ENCODE measurements at regions not wholly inside any gene's neighbourhood (a gene's known extent, or its start where the extent isn't known, plus 50 kb on each side); places are given as distances from the start of the nearest gene placed in this dataset.
"Not testable (repeated sequence)": the region's sequence is repeated elsewhere in the genome, so short reads cannot be mapped to it uniquely, and the experiment has no call there.

GRCh38 chr19:28560786-28561185 lies 652.2 kb downstream of the UQCRFS1 start:
- in situ Hi-C loops (cut with MboI; ENCODE audit: low pct_unique_long_range_greater_than_20kb in 2 of 9, low sequenced_read_pairs in 9 of 9, unreplicated experiment in 9 of 9): no loop called here
- Histone ChIP-seq H3K27ac (no peak overlapping the region), H3K4me1 (replicated peaks in 1 of 2) (no peaks in the 10 kb centered on the region), H3K4me3 (no peak overlapping the region)
- 0 to 86% (median 79%) methylated on average over 2 to 4 of the region's 4 CpGs for WGBS, 10 experiments
- ATAC-seq (replicated peaks in 6 of 8): no peak

DNA sequence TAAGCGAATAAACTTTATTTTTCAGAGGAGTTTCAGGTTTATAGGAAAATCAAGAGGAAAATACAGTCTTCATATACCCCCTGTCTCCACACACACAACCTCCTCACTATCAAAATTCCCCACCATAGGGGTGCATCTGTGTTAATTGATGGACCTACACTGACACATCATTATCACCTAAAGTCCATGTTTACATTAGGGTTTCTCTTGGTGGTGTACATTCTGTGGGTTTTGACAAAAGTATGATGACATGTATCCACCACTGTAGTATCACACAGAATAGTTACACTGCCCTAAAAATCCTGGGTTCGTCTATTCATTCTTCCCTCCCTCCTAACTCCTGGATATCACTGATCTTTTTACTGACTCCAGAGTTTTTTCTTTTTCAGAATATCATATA lies 654.2 kb downstream of the UQCRFS1 start:
- in situ Hi-C loops (cut with MboI; ENCODE audit: low pct_unique_long_range_greater_than_20kb in 2 of 9, low sequenced_read_pairs in 9 of 9, unreplicated experiment in 9 of 9): no loop called here
- H3K27ac ChIP-seq: no peak overlapping the region
- no peak for ATAC-seq (replicated peaks in 6 of 8)
- no peaks in the 10 kb centered on the region for H3K4me1 ChIP-seq (replicated peaks in 1 of 2)
- 0 to 100% (median 38%) methylated on average over 1 to 2 of the region's 2 CpGs; no CpG with 5 or more reads in 2 of the 10 experiments for WGBS, 10 experiments
- H3K4me3 ChIP-seq: no peak overlapping the region

DNA sequence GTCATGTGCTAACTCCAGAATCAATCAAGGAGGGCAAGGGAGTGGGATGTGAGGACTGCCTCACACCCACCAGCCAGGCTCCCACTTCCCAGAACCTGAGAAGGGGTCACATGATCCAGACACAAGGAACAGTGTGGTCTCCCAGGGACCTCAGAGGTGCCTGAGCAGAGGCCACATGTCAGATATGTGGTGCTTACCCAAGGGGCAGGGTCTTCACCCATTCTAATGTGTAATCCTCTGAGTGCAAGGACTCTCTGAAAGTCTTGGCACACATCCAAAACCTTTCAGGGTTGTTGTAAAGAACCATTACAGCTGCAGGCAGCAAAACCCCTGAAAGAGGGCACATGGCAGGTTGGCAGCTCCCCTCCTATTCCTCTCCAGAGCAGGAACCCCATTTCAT lies 656.6 kb downstream of the UQCRFS1 start:
- H3K27ac ChIP-seq: no peak overlapping the region
- H3K4me1 ChIP-seq (replicated peaks in 1 of 2): no peaks in the 10 kb centered on the region
- no peak for ATAC-seq (replicated peaks in 6 of 8)
- H3K4me3 ChIP-seq: no peak overlapping the region
- in situ Hi-C loops (cut with MboI; ENCODE audit: low pct_unique_long_range_greater_than_20kb in 2 of 9, low sequenced_read_pairs in 9 of 9, unreplicated experiment in 9 of 9): no loop called here

- WGBS, 10 experiments: 10 to 71% (median 53%) methylated on average over 2 to 5 of the region's 5 CpGs; no CpG with 5 or more reads in 1 of the 10 experiments
- H3K4me3 ChIP-seq: no peak overlapping the region
- peak in 1 of 8 experiments; percentile 63 for ATAC-seq (replicated peaks in 6 of 8)
- no peaks in the 10 kb centered on the region for H3K4me1 ChIP-seq (replicated peaks in 1 of 2)
- in situ Hi-C loops (cut with MboI; ENCODE audit: low pct_unique_long_range_greater_than_20kb in 2 of 9, low sequenced_read_pairs in 9 of 9, unreplicated experiment in 9 of 9): no loop called here
- no peak overlapping the region for H3K27ac ChIP-seq
Observed at GRCh38 chr19:28555317-28555716, 657.6 kb downstream of the UQCRFS1 start.

DNA sequence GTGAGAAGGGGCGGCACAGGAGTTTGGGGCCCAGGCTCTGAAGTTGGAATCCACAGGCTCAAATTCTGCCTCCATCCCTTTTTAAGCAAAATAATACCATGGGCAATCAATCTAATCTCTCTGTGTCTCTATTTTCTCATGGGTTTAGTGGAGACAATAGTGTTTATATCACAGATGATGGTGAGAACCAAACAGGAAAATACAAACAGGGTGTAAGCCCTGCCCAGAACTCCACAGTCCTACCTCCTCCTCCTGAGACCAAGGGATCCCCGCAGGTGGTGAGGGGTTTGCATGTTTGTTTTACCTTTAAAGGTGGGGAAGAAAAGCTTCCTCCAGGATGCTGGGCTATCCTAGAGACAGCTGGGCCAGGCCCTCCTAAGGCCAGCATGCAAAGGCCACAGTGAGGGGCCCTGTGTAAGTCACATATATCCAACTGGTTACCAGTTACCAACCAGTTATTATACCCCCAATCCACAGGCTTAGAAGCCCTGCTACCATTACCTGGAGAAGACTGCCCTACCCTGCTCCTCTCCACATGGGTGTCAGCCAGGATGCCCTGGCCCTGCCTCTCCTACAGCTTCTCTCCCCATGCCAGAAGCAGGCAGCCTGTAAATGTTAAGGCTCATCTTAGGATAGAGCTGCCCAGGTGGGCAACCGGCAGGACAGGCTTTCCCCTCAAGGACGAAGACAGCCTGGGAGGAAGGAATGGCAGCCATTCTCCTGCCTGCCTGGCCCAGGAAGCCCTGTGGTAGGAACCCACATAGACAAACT lies 658.4 kb downstream of the UQCRFS1 start:
- Histone ChIP-seq H3K27ac (no peak overlapping the region), H3K4me3 (no peak overlapping the region), H3K4me1 (replicated peaks in 1 of 2) (peaks cover 0 to 1% of the 10 kb centered on the region in 2 donors)
- in situ Hi-C loops (cut with MboI; ENCODE audit: low pct_unique_long_range_greater_than_20kb in 2 of 9, low sequenced_read_pairs in 9 of 9, unreplicated experiment in 9 of 9): no loop called here
- no peak for ATAC-seq (replicated peaks in 6 of 8)
- 20 to 100% (median 60%) methylated on average over 1 to 3 of the region's 4 CpGs; no CpG with 5 or more reads in 4 of the 10 experiments for WGBS, 10 experiments

DNA sequence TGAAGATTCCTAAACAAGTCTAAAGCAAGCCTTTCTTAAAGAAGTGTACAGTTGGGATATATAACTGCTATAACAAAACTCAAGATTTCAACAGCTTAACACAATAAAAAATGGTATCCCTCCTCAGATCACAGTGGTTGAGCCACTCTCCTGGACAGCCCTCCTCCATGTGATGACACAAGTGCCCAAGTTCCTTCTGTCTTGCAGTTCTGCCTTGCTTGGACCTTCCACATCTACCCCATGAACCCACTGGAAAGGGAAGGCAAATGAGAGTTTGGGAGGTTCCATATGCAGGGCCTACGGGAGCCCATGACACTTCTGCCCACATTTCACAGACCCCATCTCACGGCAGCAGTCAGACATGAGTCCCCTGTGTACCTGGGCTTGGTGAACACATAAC lies 659.2 kb downstream of the UQCRFS1 start:
- Histone ChIP-seq H3K4me3 (no peak overlapping the region), H3K4me1 (replicated peaks in 1 of 2) (peaks cover 0 to 3% of the 10 kb centered on the region in 2 donors), H3K27ac (no peak overlapping the region)
- ATAC-seq (replicated peaks in 6 of 8): no peak
- 92 to 100% methylated on average over 1 to 2 of the region's 2 CpGs; no CpG with 5 or more reads in 8 of the 10 experiments for WGBS, 10 experiments
- in situ Hi-C loops (cut with MboI; ENCODE audit: low pct_unique_long_range_greater_than_20kb in 2 of 9, low sequenced_read_pairs in 9 of 9, unreplicated experiment in 9 of 9): no loop called here

DNA sequence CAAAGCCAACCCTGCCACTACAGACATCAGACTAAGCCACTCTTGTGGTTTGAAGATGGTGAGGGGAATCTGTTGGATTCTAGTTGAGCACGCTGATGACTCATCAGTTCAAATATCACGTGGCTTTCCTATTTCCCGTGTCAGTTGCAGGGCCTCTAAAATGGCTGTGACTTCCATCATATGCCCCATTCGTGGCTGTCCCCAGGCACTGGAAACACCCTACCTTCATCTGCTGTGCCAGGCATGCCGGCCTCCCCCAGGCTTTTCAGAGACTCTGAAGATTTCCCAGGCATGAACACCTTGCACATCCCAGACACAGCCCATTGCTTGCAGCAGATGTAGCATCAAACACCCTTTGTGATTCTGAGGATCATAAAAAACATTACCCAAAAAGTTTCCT lies 659.9 kb downstream of the UQCRFS1 start:
- no peak overlapping the region for H3K27ac ChIP-seq
- H3K4me3 ChIP-seq: no peak overlapping the region
- peaks cover 0 to 3% of the 10 kb centered on the region in 2 donors for H3K4me1 ChIP-seq (replicated peaks in 1 of 2)
- in situ Hi-C loops (cut with MboI; ENCODE audit: low pct_unique_long_range_greater_than_20kb in 2 of 9, low sequenced_read_pairs in 9 of 9, unreplicated experiment in 9 of 9): no loop called here
- no peak for ATAC-seq (replicated peaks in 6 of 8)
- WGBS, 10 experiments: 0 to 100% (median 18%) methylated on average over 1 to 4 of the region's 5 CpGs; no CpG with 5 or more reads in 2 of the 10 experiments

DNA sequence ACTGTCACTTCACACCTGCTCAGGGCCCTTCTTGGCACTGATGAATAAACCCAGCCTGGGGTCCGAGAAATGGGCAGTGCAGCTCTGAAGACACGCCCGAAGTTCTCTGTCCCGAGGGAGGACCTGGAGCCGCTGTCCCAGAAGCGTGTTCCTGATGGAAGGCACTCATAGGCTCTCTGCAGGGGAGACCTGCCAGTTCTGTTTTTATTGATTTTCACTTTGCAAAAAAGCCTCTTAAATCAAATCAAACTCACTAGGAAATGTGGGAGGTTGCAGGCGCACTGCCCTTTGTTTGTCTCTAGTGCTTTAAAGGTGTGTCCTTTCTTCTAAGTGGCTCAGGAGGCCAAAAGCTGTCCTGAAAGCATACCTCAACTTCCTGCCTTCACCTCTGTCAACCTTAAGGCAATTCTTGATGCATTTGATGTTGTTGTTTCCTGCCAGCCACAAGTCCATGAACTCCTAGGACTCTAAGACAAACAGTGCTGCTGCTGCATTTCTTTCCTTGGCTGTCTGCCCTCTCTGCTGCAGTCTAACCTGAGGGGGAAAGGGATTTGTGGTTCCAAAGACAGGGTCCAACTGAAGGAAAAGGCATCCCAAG lies 663.2 kb downstream of the UQCRFS1 start:
- ATAC-seq (replicated peaks in 6 of 8): peak in 1 of 8 experiments; percentile 25
- Histone ChIP-seq H3K27ac (no peak overlapping the region), H3K4me1 (replicated peaks in 1 of 2) (peaks cover 0 to 3% of the 10 kb centered on the region in 2 donors), H3K4me3 (no peak overlapping the region)
- in situ Hi-C loops (cut with MboI; ENCODE audit: low pct_unique_long_range_greater_than_20kb in 2 of 9, low sequenced_read_pairs in 9 of 9, unreplicated experiment in 9 of 9): no loop called here
- 0 to 100% (median 30%) methylated on average over 1 to 4 of the region's 7 CpGs; no CpG with 5 or more reads in 3 of the 10 experiments for WGBS, 10 experiments

GRCh38 chr19:28546148-28546685 lies 666.7 kb downstream of the UQCRFS1 start:
- ATAC-seq (replicated peaks in 6 of 8): no peak
- H3K4me1 ChIP-seq (replicated peaks in 1 of 2): peaks cover 11 to 16% of the 10 kb centered on the region in 2 donors
- in situ Hi-C loops (cut with MboI; ENCODE audit: low pct_unique_long_range_greater_than_20kb in 2 of 9, low sequenced_read_pairs in 9 of 9, unreplicated experiment in 9 of 9): no loop called here
- H3K4me3 ChIP-seq: no peak overlapping the region
- H3K27ac ChIP-seq: no peak overlapping the region
- WGBS, 10 experiments: 0 to 97% (median 83%) methylated on average over 1 to 10 of the region's 10 CpGs; no CpG with 5 or more reads in 3 of the 10 experiments

DNA sequence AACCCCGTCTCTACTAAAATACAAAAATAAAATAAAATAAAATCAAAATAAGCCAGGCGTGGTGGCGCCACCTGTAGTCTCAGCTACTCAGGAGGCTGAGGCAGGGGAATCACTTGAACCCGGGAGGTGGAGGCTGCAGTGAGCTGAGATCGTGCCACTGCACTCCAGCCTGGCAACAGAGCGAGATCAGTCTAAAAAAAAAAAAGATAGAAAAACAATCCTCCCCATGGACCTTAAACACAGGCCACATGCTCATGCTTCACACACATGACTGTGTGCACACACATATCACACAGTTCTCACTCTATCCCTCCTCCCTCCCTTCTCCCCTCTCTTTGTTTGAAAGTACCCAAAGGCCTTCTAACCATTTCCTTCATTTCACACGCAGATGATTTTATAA lies 667.6 kb downstream of the UQCRFS1 start:
- H3K27ac ChIP-seq; H3K4me3 ChIP-seq; ATAC-seq (replicated peaks in 6 of 8); in situ Hi-C loops (cut with MboI; ENCODE audit: low pct_unique_long_range_greater_than_20kb in 2 of 9, low sequenced_read_pairs in 9 of 9, unreplicated experiment in 9 of 9): not testable (repeated sequence)
- 35 to 97% (median 75%) methylated on average over 1 to 7 of the region's 7 CpGs; no CpG with 5 or more reads in 1 of the 10 experiments for WGBS, 10 experiments
- H3K4me1 ChIP-seq (replicated peaks in 1 of 2): peaks cover 11 to 16% of the 10 kb centered on the region in 2 donors

- in situ Hi-C loops (cut with MboI; ENCODE audit: low pct_unique_long_range_greater_than_20kb in 2 of 9, low sequenced_read_pairs in 9 of 9, unreplicated experiment in 9 of 9): no loop called here
- Histone ChIP-seq H3K27ac (no peak overlapping the region), H3K4me3 (no peak overlapping the region), H3K4me1 (replicated peaks in 1 of 2) (peaks cover 11 to 16% of the 10 kb centered on the region in 2 donors)
- ATAC-seq (replicated peaks in 6 of 8): peak in 2 of 8 experiments; percentile 44 to 64
- WGBS, 10 experiments: 35 to 86% (median 80%) methylated on average over 1 to 2 of the region's 2 CpGs; no CpG with 5 or more reads in 3 of the 10 experiments
Observed at GRCh38 chr19:28544451-28545261, 668.3 kb downstream of the UQCRFS1 start.

- peaks cover 9 to 16% of the 10 kb centered on the region in 2 donors for H3K4me1 ChIP-seq (replicated peaks in 1 of 2)
- 0 to 100% (median 72%) methylated on average over 1 to 4 of the region's 5 CpGs; no CpG with 5 or more reads in 5 of the 10 experiments for WGBS, 10 experiments
- in situ Hi-C loops (cut with MboI; ENCODE audit: low pct_unique_long_range_greater_than_20kb in 2 of 9, low sequenced_read_pairs in 9 of 9, unreplicated experiment in 9 of 9): no loop called here
- ATAC-seq (replicated peaks in 6 of 8): no peak
- H3K4me3 ChIP-seq: no peak overlapping the region
- H3K27ac ChIP-seq: peak overlapping the region in 1 of 2 donors; percentile 42
Observed at GRCh38 chr19:28543244-28543776, 669.6 kb downstream of the UQCRFS1 start.

All from motor neuron (in vitro differentiated cells).